HG03045 (cell line): ENCODE measurements at regions not wholly inside any gene's neighbourhood (a gene's known extent, or its start where the extent isn't known, plus 50 kb on each side); places are given as distances from the start of the nearest gene placed in this dataset.
"Not testable (repeated sequence)": the region's sequence is repeated elsewhere in the genome, so short reads cannot be mapped to it uniquely, and the experiment has no call there.

Source experiments
- ATAC-seq: cut with Tn5 transposase; IDR thresholded peaks from one replicate; pipeline ENCODE4 v1.9.1; 2021; ENCODE audit warnings: mild to moderate bottlenecking, moderate library complexity; ENCODE audit not compliant: unreplicated experiment

- no peak for ATAC-seq
These were observed 50.4 kb upstream of the SOD1 start for GRCh38 chr21:31609081-31609480.

GRCh38 chr21:31607791-31608190 lies 51.7 kb upstream of the SOD1 start:
- no peak for ATAC-seq

GRCh38 chr21:31606081-31606874 lies 53.2 kb upstream of the SOD1 start:
- ATAC-seq = no peak

GRCh38 chr21:31604591-31605190 lies 54.8 kb upstream of the SOD1 start:
- ATAC-seq = no peak

- ATAC-seq = no peak
These were observed 59.9 kb upstream of the SOD1 start for GRCh38 chr21:31599563-31599962.

GRCh38 chr21:31599013-31599412 lies 60.5 kb upstream of the SOD1 start:
- ATAC-seq = no peak

GRCh38 chr21:31597683-31598082 lies 61.8 kb upstream of the SOD1 start:
- ATAC-seq = no peak

- ATAC-seq = no peak
These were observed 63.4 kb upstream of the SOD1 start for GRCh38 chr21:31596055-31596454.

GRCh38 chr21:31594726-31595125 lies 64.8 kb upstream of the SOD1 start:
- no peak for ATAC-seq

- no peak for ATAC-seq
These were observed 65.2 kb upstream of the SOD1 start for GRCh38 chr21:31594279-31594678.

- ATAC-seq = no peak
These were observed 66.4 kb upstream of the SOD1 start for GRCh38 chr21:31592963-31593560.

- no peak for ATAC-seq
These were observed 67.0 kb upstream of the SOD1 start for GRCh38 chr21:31592516-31592915.

- no peak for ATAC-seq
These were observed 69.7 kb upstream of the SOD1 start for GRCh38 chr21:31589820-31590219.

- no peak for ATAC-seq
These were observed 73.4 kb upstream of the SOD1 start for GRCh38 chr21:31586118-31586517.

- ATAC-seq = not testable (repeated sequence)
These were observed 75.6 kb upstream of the SOD1 start for GRCh38 chr21:31583937-31584336.

GRCh38 chr21:31583498-31583897 lies 76.0 kb upstream of the SOD1 start:
- no peak for ATAC-seq

- no peak for ATAC-seq
These were observed 78.6 kb upstream of the SOD1 start for GRCh38 chr21:31580866-31581276.

- no peak for ATAC-seq
These were observed 82.2 kb upstream of the SOD1 start for GRCh38 chr21:31577271-31577670.

GRCh38 chr21:31576428-31576827 lies 83.1 kb upstream of the SOD1 start:
- ATAC-seq = no peak

GRCh38 chr21:31573217-31573616 lies 86.3 kb upstream of the SOD1 start:
- no peak for ATAC-seq

GRCh38 chr21:31571879-31572278 lies 87.6 kb upstream of the SOD1 start:
- ATAC-seq = no peak
